H1 (cell line): ENCODE measurements at regions not wholly inside any gene's neighbourhood (a gene's known extent, or its start where the extent isn't known, plus 50 kb on each side); places are given as distances from the start of the nearest gene placed in this dataset.

ENCODE experiments used
- BRCA1 ChIP-seq: IDR thresholded peaks from 2 replicates; pipeline ENCODE4 v1.6.1; 2012; ENCODE audit warnings: low read depth, low read length, improper control_type of control experiment
- CHD7 ChIP-seq: fragments of 300-600 bp; sonication (generic); IDR thresholded peaks from 2 replicates; pipeline ENCODE4 v1.7.1; 2012; ENCODE audit warnings: low read length, moderate library complexity, mild to moderate bottlenecking, inconsistent platforms; ENCODE audit not compliant: insufficient replicate concordance
- EGR1 ChIP-seq: IDR thresholded peaks from 2 replicates; pipeline ENCODE4 v1.6.1; 2011; ENCODE audit warnings: low read depth, low read length, borderline replicate concordance
- FOSL1 ChIP-seq: IDR thresholded peaks from 2 replicates; pipeline ENCODE4 v1.6.1; 2011; ENCODE audit warnings: mild to moderate bottlenecking, low read depth, low read length, moderate library complexity; ENCODE audit not compliant: insufficient read depth
- HDAC2 ChIP-seq, 2 experiments: fragments of 300-600 bp in 1 of 2; sonication (generic) in 1 of 2; IDR thresholded peaks; 2 replicates each; pipeline ENCODE4 v1.6.1; 2011 to 2012; ENCODE audit warnings: low read depth in 2 of 2, low read length in 2 of 2, mild to moderate bottlenecking in 2 of 2, moderate library complexity in 2 of 2, borderline replicate concordance in 1 of 2, inconsistent platforms in 1 of 2
- JUN ChIP-seq: IDR thresholded peaks from 2 replicates; pipeline ENCODE4 v1.6.1; 2011; ENCODE audit warnings: low read depth, mild to moderate bottlenecking, improper control_type of control experiment, low read length
- KDM5A ChIP-seq: fragments of 200-600 bp; IDR thresholded peaks from 2 replicates; pipeline ENCODE4 v1.7.1; 2012; ENCODE audit warnings: mild to moderate bottlenecking, low read length, inconsistent platforms, mixed read lengths
- POLR2A ChIP-seq, 2 experiments: IDR thresholded peaks; 1 replicate in 1 of 2; 2 replicates in 1 of 2; pipeline ENCODE4 v1.6.1; 2011; ENCODE audit warnings: low read depth in 2 of 2, low read length in 2 of 2, mild to moderate bottlenecking in 2 of 2; ENCODE audit errors: control extremely low read depth in 1 of 2
- RAD21 ChIP-seq, 2 experiments: IDR thresholded peaks in 1 of 2; conservative IDR thresholded peaks in 1 of 2; 2 replicates each; pipeline ENCODE4 v1.6.1; 2011; ENCODE audit warnings: low read depth in 2 of 2, low read length in 2 of 2, improper control_type of control experiment in 1 of 2, inconsistent platforms in 1 of 2, mild to moderate bottlenecking in 1 of 2, moderate library complexity in 1 of 2
- RBBP5 ChIP-seq: IDR thresholded peaks from 2 replicates; pipeline ENCODE4 v1.7.1; 2012; ENCODE audit warnings: low read depth, mild to moderate bottlenecking, inconsistent platforms, low read length, moderate library complexity, borderline replicate concordance
- SP2 ChIP-seq: IDR thresholded peaks from 2 replicates; pipeline ENCODE4 v1.6.1; 2012; ENCODE audit warnings: mild to moderate bottlenecking, low read length, inconsistent platforms
- SUZ12 ChIP-seq: fragments of 200-600 bp; sonication (generic); IDR thresholded peaks from 2 replicates; pipeline ENCODE4 v1.6.1; 2012; ENCODE audit warnings: mild to moderate bottlenecking, inconsistent platforms, low read length, moderate library complexity, mixed read lengths
- ZNF274 ChIP-seq: IDR thresholded peaks from 2 replicates; pipeline ENCODE4 v1.7.0; 2012; ENCODE audit warnings: low read length, borderline replicate concordance; ENCODE audit errors: extremely low read depth

GRCh38 chr1:238484121-238484520 is 593.4 kb upstream of the ZP4 start (continued):
- no peak for TF ChIP-seq CHD7
- TF ChIP-seq SUZ12 = no peak
- TF ChIP-seq HDAC2 (IDR thresholded peaks at IDR 0.05; ENCODE audit: borderline replicate concordance in 1 of 2, low read depth in 2 of 2, low read length in 2 of 2) = no peak
- TF ChIP-seq RBBP5 = no peak
- no peak for TF ChIP-seq FOSL1
- TF ChIP-seq ZNF274 = no peak
- TF ChIP-seq RAD21 (IDR thresholded peaks at IDR 0.05 in 1 of 2, conservative IDR thresholded peaks at IDR 0.05 in 1 of 2; ENCODE audit: low read depth in 2 of 2, low read length in 2 of 2) = no peak
- TF ChIP-seq JUN = no peak
- no peak for TF ChIP-seq EGR1
- no peak for TF ChIP-seq SP2
- no peak for TF ChIP-seq POLR2A (IDR thresholded peaks at IDR 0.05; ENCODE audit: control extremely low read depth in 1 of 2, low read depth in 2 of 2, low read length in 2 of 2)
- TF ChIP-seq BRCA1 = no peak
- TF ChIP-seq KDM5A = no peak
